SK-N-SH (cell line): ENCODE measurements at regions not wholly inside any gene's neighbourhood (a gene's known extent, or its start where the extent isn't known, plus 50 kb on each side); places are given as distances from the start of the nearest gene placed in this dataset.
"Not testable (repeated sequence)": the region's sequence is repeated elsewhere in the genome, so short reads cannot be mapped to it uniquely, and the experiment has no call there.

Experiments
- CTCF ChIA-PET: fragments of 300-600, 350-600 bp; formaldehyde crosslinking; extraction: SDS; loops from one replicate; lab custom pipeline; 2021; lab: Yijun Ruan, JAX
- POLR2A ChIA-PET: fragments of 350-600 bp; sonication (Branson Sonifier 250); formaldehyde crosslinking; extraction: SDS; loops from one replicate; lab custom pipeline; 2020; ENCODE audit warnings: antibody characterized with exemption, inconsistent platforms; lab: Yijun Ruan, JAX
- DNase-seq: peaks from one replicate; pipeline ENCODE4 v3.0.0; 2012
- H2AFZ ChIP-seq: fragments of 200-600 bp; sonication (generic); 2 replicates; pipeline ENCODE4 v1.8.1; 2016; ENCODE audit warnings: antibody characterized with exemption, mild to moderate bottlenecking, low read depth
- H3F3A ChIP-seq: fragments of 200-600 bp; sonication (generic); replicated peaks from 2 replicates; pipeline ENCODE3; 2016; ENCODE audit warnings: antibody characterized with exemption, mild to moderate bottlenecking; ENCODE audit not compliant: insufficient read depth
- H3K27ac ChIP-seq, 2 experiments: fragments of 200-500 bp in 1 of 2; fragments of 200-600 bp in 1 of 2; sonication (Bioruptor generic) in 1 of 2; sonication (generic), shearing (Covaris generic) in 1 of 2; 2 replicates each; pipeline versions ENCODE4 v1.5.1 to v1.6.1; 2014 to 2016; ENCODE audit warnings: low read depth in 2 of 2, inconsistent platforms in 1 of 2, low read length in 1 of 2, mild to moderate bottlenecking in 1 of 2, mixed read lengths in 1 of 2
- H3K27me3 ChIP-seq: fragments of 200-600 bp; sonication (generic), shearing (Covaris generic); 2 replicates; pipeline ENCODE4 v1.6.1; 2016; ENCODE audit warnings: mixed run types; ENCODE audit not compliant: insufficient read depth
- H3K36me3 ChIP-seq, 2 experiments: fragments of 200-500 bp in 1 of 2; fragments of 200-600 bp in 1 of 2; sonication (Bioruptor generic) in 1 of 2; sonication (generic) in 1 of 2; replicated peaks in 1 of 2; 2 replicates each; pipeline versions ENCODE3 to v1.5.1; 2014 to 2016; ENCODE audit warnings: low read length in 1 of 2, mild to moderate bottlenecking in 1 of 2; ENCODE audit not compliant: insufficient read depth in 2 of 2, control insufficient read depth in 1 of 2
- H3K4me1 ChIP-seq, 2 experiments: fragments of 200-500 bp in 1 of 2; fragments of 200-600 bp in 1 of 2; sonication (Bioruptor generic) in 1 of 2; sonication (generic), shearing (Covaris generic) in 1 of 2; 2 replicates each; pipeline versions ENCODE4 v1.5.1 to v1.6.1; 2014 to 2016; ENCODE audit warnings: low read depth in 1 of 2, low read length in 1 of 2, mixed run types in 1 of 2; ENCODE audit not compliant: insufficient read depth in 2 of 2, control insufficient read depth in 1 of 2
- H3K4me2 ChIP-seq: fragments of 200-600 bp; sonication (generic), shearing (Covaris generic); 2 replicates; pipeline ENCODE4 v1.6.1; 2017; ENCODE audit warnings: mixed run types
- H3K4me3 ChIP-seq, 2 experiments: fragments of 200-500 bp in 1 of 2; fragments of 200-600 bp in 1 of 2; sonication (Bioruptor generic) in 1 of 2; sonication (generic), shearing (Covaris generic) in 1 of 2; 2 replicates each; pipeline versions ENCODE4 v1.5.1 to v1.8.1; 2014 to 2016; ENCODE audit warnings: low read depth in 2 of 2, inconsistent platforms in 1 of 2, low read length in 1 of 2, mild to moderate bottlenecking in 1 of 2, mixed read lengths in 1 of 2, moderate library complexity in 1 of 2
- H3K79me2 ChIP-seq: fragments of 200-600 bp; sonication (generic); 2 replicates; pipeline ENCODE4 v1.8.1; 2017; ENCODE audit warnings: mild to moderate bottlenecking; ENCODE audit not compliant: insufficient read depth
- H3K9ac ChIP-seq: fragments of 200-600 bp; sonication (generic); 2 replicates; pipeline ENCODE4 v1.6.1; 2017; ENCODE audit warnings: mixed run types
- H3K9me2 ChIP-seq: fragments of 200-600 bp; sonication (generic); 2 replicates; pipeline ENCODE4 v1.6.1; 2017; ENCODE audit warnings: mixed run types
- H3K9me3 ChIP-seq: fragments of 200-600 bp; sonication (generic); 2 replicates; pipeline ENCODE4 v1.6.1; 2017; ENCODE audit warnings: mixed run types, mild to moderate bottlenecking, moderate library complexity
- H4K20me1 ChIP-seq: fragments of 200-600 bp; sonication (generic); 2 replicates; pipeline ENCODE4 v1.6.1; 2017; ENCODE audit warnings: mild to moderate bottlenecking, mixed run types; ENCODE audit not compliant: insufficient read depth
- EP300 ChIP-seq, 2 experiments: IDR thresholded peaks; 2 replicates each; pipeline versions ENCODE4 v1.4.0 to v1.6.1; 2012; ENCODE audit warnings: borderline replicate concordance in 1 of 2, low read depth in 1 of 2, low read length in 1 of 2
- NFIC ChIP-seq: IDR thresholded peaks from 2 replicates; pipeline ENCODE4 v1.4.0; 2012; ENCODE audit warnings: borderline replicate concordance
- WGBS: methylation state at CpG from one replicate; pipeline ENCODE4 v1.1.6; 2017; ENCODE audit warnings: low lambda C conversion rate; 5-methylcytosine and 5-hydroxymethylcytosine counted together

DNA sequence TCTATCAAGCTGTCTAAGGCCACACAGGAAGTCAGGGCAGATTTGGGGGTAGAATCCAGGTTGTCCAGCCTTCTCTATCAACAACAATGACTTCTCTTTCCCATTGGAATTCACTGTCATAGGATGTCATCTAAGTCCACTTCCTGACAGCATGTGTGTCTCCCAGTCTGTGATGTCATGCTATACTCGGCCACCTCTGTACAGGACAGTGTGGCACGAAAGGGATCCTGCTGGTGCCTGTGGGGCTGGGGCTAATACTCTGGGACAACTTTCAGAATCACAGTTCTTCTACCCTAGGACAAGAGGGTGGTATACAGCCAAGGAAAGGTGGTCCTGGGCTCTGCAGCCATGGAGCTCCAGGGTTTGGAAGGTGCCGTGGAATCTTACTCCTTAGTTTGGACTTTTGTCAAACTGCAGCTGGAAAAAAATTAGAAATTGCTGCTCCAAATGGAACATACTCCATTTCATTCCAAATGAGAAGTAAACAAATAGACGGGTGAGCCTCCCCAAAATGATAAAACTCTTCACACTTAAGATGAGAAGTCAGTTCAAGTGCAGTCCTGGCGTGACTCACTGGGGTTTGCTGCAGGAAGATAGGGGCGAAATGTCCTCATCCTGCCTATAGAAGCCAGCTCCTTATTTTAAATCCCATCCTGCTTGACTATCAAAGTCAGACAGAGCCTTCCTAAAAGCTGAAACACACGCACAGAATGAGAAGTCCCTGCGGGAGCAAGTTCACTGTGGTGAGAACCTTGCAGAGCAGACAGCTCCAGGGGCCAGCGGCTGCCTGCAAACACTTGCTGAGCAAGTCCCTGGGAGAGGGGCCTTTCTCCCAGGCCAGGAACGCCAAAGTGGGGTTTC is 144.2 kb upstream of the PLGLB2 start:
- H4K20me1 ChIP-seq, H3K9me2 ChIP-seq, H3K36me3 ChIP-seq, DNase-seq, CTCF ChIA-PET, H3K9me3 ChIP-seq, H3K27me3 ChIP-seq, H3F3A ChIP-seq, H3K79me2 ChIP-seq, H3K4me3 ChIP-seq, H3K9ac ChIP-seq, POLR2A ChIA-PET, H3K4me1 ChIP-seq, H2AFZ ChIP-seq: not testable (repeated sequence)
- Histone ChIP-seq H3K27ac (peak overlapping the region in 1 of 2 experiments; percentile 85; a peak in 2 of 4 replicates), H3K4me2 (0 out of 2 replicates have a peak overlapping the region, but pooled peaks have one; percentile 24)
- 58% methylated on average over 3 of the region's 10 CpGs for WGBS

DNA sequence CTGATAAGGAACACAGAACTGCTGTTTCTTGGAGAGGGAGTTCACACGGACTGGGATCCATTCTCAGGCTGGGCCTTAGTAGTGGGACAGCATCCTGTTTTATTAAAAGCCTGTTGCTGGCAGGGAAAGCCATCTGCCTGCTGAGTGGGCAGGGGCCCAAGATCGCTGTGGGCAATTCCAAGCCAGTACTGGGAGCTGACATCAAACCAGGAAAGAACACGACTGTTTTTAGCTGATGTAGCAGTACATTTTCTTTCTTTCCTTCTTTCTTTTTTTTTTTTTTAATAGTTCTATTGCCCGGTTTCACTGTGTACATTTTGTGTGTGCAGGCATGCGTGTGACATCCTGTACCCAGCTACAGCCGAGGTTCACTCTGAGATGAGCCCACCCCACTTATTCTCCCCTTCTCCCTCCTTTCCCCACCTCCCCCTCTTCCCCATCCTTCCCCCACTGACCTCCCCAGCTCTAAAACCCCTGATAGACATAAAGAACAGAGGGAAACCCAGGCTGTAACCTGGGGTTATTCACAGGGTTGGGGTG is 143.5 kb upstream of the PLGLB2 start:
- H3K79me2 ChIP-seq, H3F3A ChIP-seq, POLR2A ChIA-PET, H3K4me1 ChIP-seq, H2AFZ ChIP-seq, H3K9me2 ChIP-seq, H3K9ac ChIP-seq, H3K36me3 ChIP-seq, H3K27me3 ChIP-seq, DNase-seq, H3K9me3 ChIP-seq, CTCF ChIA-PET, H3K4me3 ChIP-seq, H4K20me1 ChIP-seq: not testable (repeated sequence)
- H3K4me2 ChIP-seq: 0 out of 2 replicates have a peak overlapping the region, but pooled peaks have one; percentile 24
- TF ChIP-seq NFIC (peak; percentile 17; the same call in 1 of the 2 replicates), EP300 (IDR thresholded peaks at IDR 0.05; ENCODE audit: borderline replicate concordance in 1 of 2, low read depth in 1 of 2, low read length in 1 of 2) (0 out of 4 replicates have a peak, but pooled peaks of 1 of the 2 experiments have one; percentile 6)
- no CpG with 5 or more reads among the region's 6 CpGs for WGBS
- H3K27ac ChIP-seq: peak overlapping the region in 1 of 2 experiments; percentile 85; a peak in 1 of 4 replicates

DNA sequence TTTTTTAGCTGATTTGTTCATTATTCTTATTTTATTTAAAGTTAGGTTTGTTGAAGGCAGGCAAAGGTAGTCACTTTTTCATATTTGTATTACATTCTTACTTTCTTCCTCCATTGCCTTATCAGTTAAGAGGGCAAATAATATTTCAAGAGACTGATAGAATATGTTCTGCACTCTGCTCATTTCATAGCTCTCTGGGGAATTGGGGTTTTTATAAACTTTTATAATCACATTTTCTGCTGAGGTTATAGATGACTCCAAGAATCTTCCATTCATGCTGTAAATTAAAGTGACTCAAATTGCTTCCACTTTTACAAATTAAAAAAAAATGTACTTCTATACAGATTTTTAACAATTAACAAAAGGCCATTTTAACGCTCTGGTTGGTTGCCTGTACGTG is 142.9 kb upstream of the PLGLB2 start:
- H2AFZ ChIP-seq, H3K4me3 ChIP-seq, H3K4me2 ChIP-seq, H3K9ac ChIP-seq, H3K9me2 ChIP-seq, H3K4me1 ChIP-seq, H3K79me2 ChIP-seq, H3K27ac ChIP-seq, CTCF ChIA-PET, H3K36me3 ChIP-seq, POLR2A ChIA-PET, H3K27me3 ChIP-seq, DNase-seq, H3K9me3 ChIP-seq, H4K20me1 ChIP-seq, H3F3A ChIP-seq: not testable (repeated sequence)
- WGBS: no CpG with 5 or more reads among the region's 2 CpGs

DNA sequence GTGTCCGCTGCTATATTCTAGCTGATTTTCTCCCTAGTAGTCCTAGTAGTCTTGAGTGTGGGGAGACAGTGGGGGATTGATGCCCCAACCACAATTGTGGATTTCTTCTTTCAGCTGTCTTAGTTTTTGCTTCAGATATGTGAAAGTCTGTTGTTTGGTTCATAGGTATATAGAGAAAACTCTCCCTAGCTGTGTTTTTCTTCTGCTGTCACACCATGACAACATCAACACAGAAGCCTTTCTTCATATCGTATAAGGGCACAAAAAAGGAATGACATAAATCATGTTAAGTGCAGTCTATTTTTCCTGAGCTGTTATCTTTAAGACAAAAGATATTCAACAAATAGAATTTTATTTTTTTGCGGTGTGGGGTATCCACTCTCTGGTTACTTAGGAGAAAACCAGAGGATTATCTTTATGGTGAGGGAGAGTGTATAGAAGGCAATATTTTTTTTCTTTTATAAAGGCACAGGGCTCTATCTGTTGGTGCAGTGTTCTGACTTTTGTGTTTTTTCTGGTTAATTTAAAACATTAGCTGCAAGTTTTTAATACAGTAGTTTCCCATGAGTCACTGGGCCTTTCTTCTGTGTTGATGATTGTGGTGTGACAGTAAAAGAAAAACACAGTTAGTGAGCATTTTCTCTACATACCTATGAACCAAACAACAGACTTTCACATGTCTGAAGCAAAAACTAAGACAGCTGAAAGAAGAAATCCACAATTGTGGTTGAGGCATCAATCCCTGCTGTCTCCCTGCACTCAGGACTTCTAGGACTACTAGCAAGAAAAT is 139.3 kb upstream of the PLGLB2 start:
- not testable (repeated sequence) for H3K27me3 ChIP-seq

DNA sequence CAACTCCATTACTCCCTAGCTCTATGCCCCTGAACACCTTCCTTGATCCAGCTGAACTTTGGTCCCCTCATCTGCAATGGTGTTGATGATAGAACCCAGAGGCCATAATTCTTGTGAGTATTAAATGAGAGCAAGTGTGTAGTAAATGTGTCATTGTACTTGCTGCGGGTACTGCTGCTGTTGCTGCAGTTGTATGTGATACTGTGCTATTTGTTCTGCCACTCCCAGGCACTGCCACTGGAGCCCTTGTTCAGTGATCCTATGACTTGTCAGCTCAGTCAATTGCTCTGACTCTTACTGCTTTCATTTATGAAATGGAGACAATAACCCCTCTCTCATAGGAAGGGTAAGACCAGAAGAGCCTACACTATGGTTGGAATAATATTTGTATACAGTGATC is 136.9 kb upstream of the PLGLB2 start:
- POLR2A ChIA-PET, CTCF ChIA-PET: not testable (repeated sequence)

More for the DNA sequence above, 139.3 kb upstream of the PLGLB2 start:
- H2AFZ ChIP-seq, H3F3A ChIP-seq, H3K9me2 ChIP-seq, H3K9ac ChIP-seq, H4K20me1 ChIP-seq, DNase-seq, H3K4me2 ChIP-seq, CTCF ChIA-PET, H3K79me2 ChIP-seq, H3K4me3 ChIP-seq, H3K36me3 ChIP-seq, H3K4me1 ChIP-seq, POLR2A ChIA-PET, H3K27ac ChIP-seq, H3K9me3 ChIP-seq: not testable (repeated sequence)
- 42% methylated on average over 1 of the region's 3 CpGs for WGBS

More for the DNA sequence above, 136.9 kb upstream of the PLGLB2 start:
- H3K27ac ChIP-seq, H3K4me1 ChIP-seq, H3K79me2 ChIP-seq, H3K9ac ChIP-seq, H4K20me1 ChIP-seq, H3K4me3 ChIP-seq, H3F3A ChIP-seq, H3K4me2 ChIP-seq, H3K36me3 ChIP-seq, H3K9me2 ChIP-seq, H3K9me3 ChIP-seq, H3K27me3 ChIP-seq, H2AFZ ChIP-seq, DNase-seq: not testable (repeated sequence)
- WGBS: 83% methylated on average over 1 of the region's 1 CpG
